AG20443 (cell line): ENCODE measurements at regions not wholly inside any gene's neighbourhood (a gene's known extent, or its start where the extent isn't known, plus 50 kb on each side); places are given as distances from the start of the nearest gene placed in this dataset.
A peak's percentile ranks its signal among the peaks of the same experiment; 100 is the strongest.
"Not testable (repeated sequence)": the region's sequence is repeated elsewhere in the genome, so short reads cannot be mapped to it uniquely, and the experiment has no call there.

Source experiments
- DNase-seq: peaks from one replicate; pipeline ENCODE4 v3.0.0; 2012; ENCODE audit warnings: low spot score, mixed read lengths

- DNase-seq = no peak
Measured at GRCh38 chr19:29873801-29874575, 62.2 kb downstream of the CCNE1 start.

DNA sequence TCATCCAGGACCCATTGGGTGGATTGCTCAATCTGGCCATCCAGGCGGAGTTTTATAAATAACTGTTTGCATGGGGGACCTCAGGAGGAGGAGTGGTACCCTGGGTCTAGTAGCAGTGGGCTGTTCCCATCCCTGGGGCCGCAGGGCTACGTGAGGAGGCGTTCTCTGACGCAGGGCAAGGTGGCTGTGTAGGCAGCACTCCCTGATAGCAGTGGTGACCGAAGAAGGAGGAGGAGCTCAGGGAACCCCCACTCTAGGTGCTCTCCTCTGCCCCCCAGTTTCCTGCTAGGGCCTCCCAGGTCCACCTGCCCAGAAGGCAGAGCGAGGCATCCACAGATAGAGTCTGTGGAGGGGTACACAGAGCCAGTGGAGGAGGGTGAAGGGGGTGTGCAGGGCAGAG is 64.1 kb downstream of the CCNE1 start:
- no peak for DNase-seq

GRCh38 chr19:29876414-29876813 is 64.6 kb downstream of the CCNE1 start:
- DNase-seq = no peak

DNA sequence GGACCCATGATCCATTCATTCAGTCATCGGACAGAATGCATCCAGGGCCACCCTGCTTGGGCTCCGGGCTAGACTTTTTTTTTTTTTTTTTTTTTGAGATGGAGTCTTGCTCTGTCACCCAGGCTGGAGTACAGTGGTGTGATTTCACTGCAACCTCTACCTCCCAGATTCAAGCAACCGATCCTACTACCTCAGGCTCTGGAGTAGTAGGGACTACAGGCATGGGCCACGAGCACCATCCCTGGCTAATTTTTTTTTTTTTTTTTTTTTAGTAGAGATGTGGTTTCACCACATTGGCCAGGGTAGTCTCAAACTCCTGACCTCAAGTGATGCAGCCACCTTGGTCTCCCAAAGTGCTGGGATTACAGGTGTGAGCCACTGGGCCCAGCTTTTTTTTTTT is 65.1 kb downstream of the CCNE1 start:
- not testable (repeated sequence) for DNase-seq

- peak; percentile 91 for DNase-seq
Measured at GRCh38 chr19:29878973-29879654, 62.9 kb upstream of the URI1 start.

DNA sequence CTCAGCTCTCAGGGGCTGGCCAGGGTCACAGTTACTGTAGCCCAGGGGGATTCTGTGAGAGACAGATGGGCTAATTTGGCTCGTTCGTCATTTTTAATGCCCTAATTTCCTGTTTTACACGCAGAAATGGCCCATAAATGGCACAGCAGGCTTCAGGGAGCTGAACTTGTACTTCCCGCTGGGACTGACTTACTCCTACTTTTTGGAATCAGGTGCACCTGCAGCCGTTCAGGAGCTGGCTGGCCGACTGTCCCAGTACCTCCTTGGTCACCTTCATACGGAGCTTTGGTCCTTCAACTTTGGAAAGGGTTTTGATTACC is 62.4 kb upstream of the URI1 start:
- DNase-seq = no peak

DNA sequence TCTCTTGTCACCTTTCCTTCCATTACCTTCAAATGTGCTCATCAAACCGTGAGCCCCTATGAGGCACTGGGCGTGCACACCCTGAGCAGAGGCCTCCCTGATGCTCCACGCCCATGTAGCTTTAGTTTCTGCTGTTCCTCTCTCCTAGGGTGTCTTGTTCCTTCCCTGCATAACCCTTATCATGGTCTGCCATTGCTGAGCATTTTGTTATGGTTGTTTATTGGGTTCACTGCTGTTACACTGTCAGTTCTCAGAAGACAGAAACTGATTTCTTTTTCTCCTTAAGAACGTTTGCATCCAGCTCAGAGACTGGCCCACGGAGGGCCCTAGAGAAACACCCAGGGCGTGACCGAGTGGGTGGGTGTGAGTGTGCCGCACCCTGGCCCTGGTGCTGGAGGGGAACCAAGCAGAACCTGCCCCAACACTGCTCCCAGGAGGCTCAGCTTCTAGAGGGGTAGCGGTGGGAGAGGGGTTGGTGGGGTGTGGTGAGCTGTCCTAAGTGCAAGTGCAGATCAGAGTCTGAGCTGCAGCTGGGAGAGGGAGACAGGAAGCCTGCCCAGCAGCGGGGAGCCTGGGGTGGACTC is 61.4 kb upstream of the URI1 start:
- DNase-seq = no peak

- peak; percentile 70 for DNase-seq
Measured at GRCh38 chr19:29881386-29881785, 60.7 kb upstream of the URI1 start.

- no peak for DNase-seq
Measured at GRCh38 chr19:29882719-29883105, 59.3 kb upstream of the URI1 start.

DNA sequence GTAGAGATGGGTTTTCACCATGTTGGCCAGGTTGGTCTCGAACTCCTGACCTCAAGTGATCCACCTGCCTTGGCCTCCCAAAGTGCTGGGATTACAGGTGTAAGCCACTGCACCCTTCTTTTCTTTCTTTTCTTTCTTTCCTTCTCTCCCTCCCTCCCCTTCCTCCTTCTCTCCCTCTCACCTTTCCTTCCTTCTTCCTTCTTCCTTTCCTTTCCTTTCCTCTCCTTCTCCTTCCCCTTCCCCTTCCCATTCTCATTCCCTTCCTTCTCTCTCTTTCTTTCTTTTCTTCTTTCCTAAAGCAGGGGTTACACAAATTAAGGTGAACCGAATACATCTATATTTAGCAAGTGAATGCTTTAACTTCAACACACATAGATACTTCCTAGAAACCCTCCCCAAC is 58.0 kb upstream of the URI1 start:
- DNase-seq = no peak

GRCh38 chr19:29884466-29884865 is 57.6 kb upstream of the URI1 start:
- DNase-seq = no peak

- not testable (repeated sequence) for DNase-seq
Measured at GRCh38 chr19:29886106-29886505, 55.9 kb upstream of the URI1 start.

DNA sequence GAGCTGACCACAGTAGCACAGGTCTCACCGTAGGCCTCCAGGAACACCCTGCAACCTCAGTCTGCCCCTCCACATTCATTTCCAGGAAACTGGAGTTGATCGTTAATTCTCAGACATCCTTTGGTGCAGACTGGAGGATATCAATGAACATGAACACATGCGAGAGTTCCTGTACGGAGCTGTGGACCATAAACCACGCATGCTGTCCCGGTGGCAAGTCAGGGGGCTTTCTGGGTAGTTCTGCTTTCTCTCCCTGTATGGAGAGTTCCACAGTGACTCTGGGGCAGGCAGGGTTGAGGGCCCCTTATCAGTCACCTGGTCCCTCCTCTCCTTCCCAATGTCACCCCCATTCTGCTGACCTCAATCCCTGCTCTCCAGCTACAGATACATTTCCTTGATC is 55.5 kb upstream of the URI1 start:
- no peak for DNase-seq

GRCh38 chr19:29887442-29887855 is 54.6 kb upstream of the URI1 start:
- DNase-seq = no peak

DNA sequence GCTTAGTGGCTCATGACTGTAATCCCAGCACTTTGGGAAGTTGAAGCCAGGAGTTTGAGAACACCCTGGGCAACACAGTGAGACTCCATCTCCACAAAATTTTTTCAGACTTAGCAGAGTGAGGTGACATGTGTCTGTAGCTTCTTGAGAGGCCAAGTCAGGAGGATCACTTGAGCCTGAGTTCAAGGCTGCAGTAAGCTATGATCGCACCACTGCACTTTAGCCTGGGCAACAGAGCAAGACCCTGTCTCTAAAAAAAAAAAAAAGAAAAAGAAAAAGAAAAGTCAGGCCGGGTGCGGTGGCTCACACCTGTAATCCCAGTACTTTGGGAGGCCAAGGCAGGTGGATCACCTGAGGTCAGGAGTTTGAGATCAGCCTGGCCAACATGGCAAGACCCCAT is 54.0 kb upstream of the URI1 start:
- DNase-seq = not testable (repeated sequence)

- DNase-seq = no peak
Measured at GRCh38 chr19:29889702-29890101, 52.3 kb upstream of the URI1 start.

- no peak for DNase-seq
Measured at GRCh38 chr19:29890392-29890791, 51.6 kb upstream of the URI1 start.
